Gastroesophageal sphincter (tissue), 4 donors: ENCODE measurements at regions not wholly inside any gene's neighbourhood (a gene's known extent, or its start where the extent isn't known, plus 50 kb on each side); places are given as distances from the start of the nearest gene placed in this dataset.
"Not testable (repeated sequence)": the region's sequence is repeated elsewhere in the genome, so short reads cannot be mapped to it uniquely, and the experiment has no call there.

Experiments used
- ATAC-seq: fragments of 150-250 bp; one replicate; pipeline ENCODE4 v1.9.1; 2016; ENCODE audit warnings: mild to moderate bottlenecking, moderate library complexity
- H3K27ac ChIP-seq, 4 donors: fragments of 200-600 bp; sonication (generic) in 3 of 4; 1 replicate in 3 of 4; 2 replicates in 1 of 4; pipeline ENCODE4 v1.5.1; 2016 to 2019
- H3K27me3 ChIP-seq: fragments of 200-600 bp; sonication (generic); one replicate; pipeline ENCODE4 v1.5.1; 2019
- H3K36me3 ChIP-seq, 2 donors: fragments of 200-600 bp; sonication (generic); one replicate each; pipeline ENCODE4 v1.5.1; 2019; ENCODE audit warnings: control low read depth in 1 of 2
- H3K4me1 ChIP-seq, 3 donors: fragments of 200-600 bp; sonication (generic); 1 replicate in 2 of 3; 2 replicates in 1 of 3; pipeline ENCODE4 v1.5.1; 2016 to 2019; ENCODE audit warnings: control low read depth in 2 of 3
- H3K4me3 ChIP-seq, 2 donors: fragments of 200-600 bp; sonication (generic); one replicate each; pipeline ENCODE4 v1.5.1; 2019; ENCODE audit warnings: mild to moderate bottlenecking in 1 of 2, moderate library complexity in 1 of 2
- H3K9me3 ChIP-seq, 3 donors: fragments of 200-600 bp; sonication (generic); one replicate each; pipeline ENCODE4 v1.5.1; 2017 to 2019; ENCODE audit warnings: control low read depth in 2 of 3
- EP300 ChIP-seq: sonication (generic); formaldehyde crosslinking; IDR thresholded peaks from one replicate; pipeline ENCODE4 v1.6.1; 2017; ENCODE audit warnings: antibody characterized with exemption, mild to moderate bottlenecking
- POLR2A ChIP-seq, 2 donors: fragments of 450-650 bp; IDR thresholded peaks; one replicate each; pipeline ENCODE4 v1.6.1; 2017; ENCODE audit warnings: antibody characterized with exemption in 2 of 2, mild to moderate bottlenecking in 2 of 2, moderate library complexity in 1 of 2
- POLR2AphosphoS5 ChIP-seq: sonication (generic); formaldehyde crosslinking; IDR thresholded peaks from one replicate; pipeline ENCODE4 v1.6.1; 2017; ENCODE audit warnings: antibody characterized with exemption
- WGBS, 2 donors: methylation state at CpG; one replicate each; pipeline ENCODE4 v1.1.5; 2018; ENCODE audit warnings: low coverage in 1 of 2; 5-methylcytosine and 5-hydroxymethylcytosine counted together
- TF ChIP-seq, protein P1 (sequence below), 4 experiments: fragments of 200-600 bp in 2 of 4; fragments of 450-650 bp in 2 of 4; sonication (generic) in 1 of 4; IDR thresholded peaks; one replicate each; pipeline ENCODE4 v1.5.1; 2017 to 2019; ENCODE audit warnings: antibody characterized with exemption in 4 of 4, mild to moderate bottlenecking in 2 of 4, moderate library complexity in 2 of 4

DNA sequence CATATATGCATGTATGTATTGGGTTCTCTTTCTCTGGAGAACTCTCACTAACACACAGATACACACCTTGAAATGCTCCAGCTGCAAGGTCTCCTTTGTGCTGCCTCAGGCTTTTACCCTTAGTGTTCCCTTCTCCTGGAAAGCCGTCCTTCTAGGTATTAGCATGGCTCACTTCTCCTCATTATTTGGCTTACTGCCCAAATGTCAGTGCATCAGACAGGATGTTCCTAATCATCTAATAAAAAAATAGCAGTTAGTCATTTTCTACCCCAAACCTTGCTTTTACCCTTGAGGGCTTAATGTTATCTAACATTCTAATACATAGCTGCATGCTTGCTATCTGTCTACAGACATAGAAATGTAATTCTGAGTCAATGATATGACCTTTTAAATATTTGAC, 109.0 kb upstream of the SLC16A7 start:
- H3K27me3 ChIP-seq, result no peaks in the 10 kb centered on the region

DNA sequence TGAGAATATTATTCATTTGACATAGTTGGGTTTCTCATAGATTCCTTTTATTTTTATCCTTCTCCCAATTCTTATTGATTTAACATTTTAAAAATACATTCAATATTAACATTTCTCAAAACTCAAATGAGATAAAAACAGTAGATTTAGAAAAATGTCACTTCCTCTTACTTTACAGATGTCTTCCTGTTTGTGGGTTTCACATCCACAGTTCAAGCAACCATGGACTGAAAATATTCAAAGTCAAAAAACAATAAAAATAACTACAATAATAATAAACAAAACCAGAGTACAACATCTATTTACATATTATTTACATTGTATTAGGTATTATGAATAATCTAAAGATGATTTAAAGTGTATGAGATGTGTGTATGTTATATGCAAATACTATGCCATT, 111.3 kb upstream of the SLC16A7 start:
- Histone ChIP-seq H3K27ac (no peak overlapping the region), H3K36me3 (no peaks in the 10 kb centered on the region), H3K9me3 (no peaks in the 10 kb centered on the region), H3K4me1 (no peaks in the 10 kb centered on the region), H3K4me3 (no peak overlapping the region), H3K27me3 (no peaks in the 10 kb centered on the region)
- no peak for ATAC-seq
- no peak for TF ChIP-seq EP300
- TF ChIP-seq, protein P1, sequence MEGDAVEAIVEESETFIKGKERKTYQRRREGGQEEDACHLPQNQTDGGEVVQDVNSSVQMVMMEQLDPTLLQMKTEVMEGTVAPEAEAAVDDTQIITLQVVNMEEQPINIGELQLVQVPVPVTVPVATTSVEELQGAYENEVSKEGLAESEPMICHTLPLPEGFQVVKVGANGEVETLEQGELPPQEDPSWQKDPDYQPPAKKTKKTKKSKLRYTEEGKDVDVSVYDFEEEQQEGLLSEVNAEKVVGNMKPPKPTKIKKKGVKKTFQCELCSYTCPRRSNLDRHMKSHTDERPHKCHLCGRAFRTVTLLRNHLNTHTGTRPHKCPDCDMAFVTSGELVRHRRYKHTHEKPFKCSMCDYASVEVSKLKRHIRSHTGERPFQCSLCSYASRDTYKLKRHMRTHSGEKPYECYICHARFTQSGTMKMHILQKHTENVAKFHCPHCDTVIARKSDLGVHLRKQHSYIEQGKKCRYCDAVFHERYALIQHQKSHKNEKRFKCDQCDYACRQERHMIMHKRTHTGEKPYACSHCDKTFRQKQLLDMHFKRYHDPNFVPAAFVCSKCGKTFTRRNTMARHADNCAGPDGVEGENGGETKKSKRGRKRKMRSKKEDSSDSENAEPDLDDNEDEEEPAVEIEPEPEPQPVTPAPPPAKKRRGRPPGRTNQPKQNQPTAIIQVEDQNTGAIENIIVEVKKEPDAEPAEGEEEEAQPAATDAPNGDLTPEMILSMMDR (IDR thresholded peaks at IDR 0.05), result no peak
- no peak for TF ChIP-seq POLR2AphosphoS5
- no peak for TF ChIP-seq POLR2A (IDR thresholded peaks at IDR 0.05)

More for the DNA sequence above, 109.0 kb upstream of the SLC16A7 start:
- TF ChIP-seq POLR2AphosphoS5, result no peak
- no peak for TF ChIP-seq POLR2A (IDR thresholded peaks at IDR 0.05)
- TF ChIP-seq, protein P1 (IDR thresholded peaks at IDR 0.05), result no peak
- no peak for TF ChIP-seq EP300
- no peaks in the 10 kb centered on the region for H3K9me3 ChIP-seq
- no peaks in the 10 kb centered on the region for H3K36me3 ChIP-seq
- no peak overlapping the region for H3K4me3 ChIP-seq
- no peak for ATAC-seq
- H3K27ac ChIP-seq, result no peak overlapping the region
- no peaks in the 10 kb centered on the region for H3K4me1 ChIP-seq
- WGBS, 2 donors, result 0% methylated on average over 1 of the region's 1 CpG

DNA sequence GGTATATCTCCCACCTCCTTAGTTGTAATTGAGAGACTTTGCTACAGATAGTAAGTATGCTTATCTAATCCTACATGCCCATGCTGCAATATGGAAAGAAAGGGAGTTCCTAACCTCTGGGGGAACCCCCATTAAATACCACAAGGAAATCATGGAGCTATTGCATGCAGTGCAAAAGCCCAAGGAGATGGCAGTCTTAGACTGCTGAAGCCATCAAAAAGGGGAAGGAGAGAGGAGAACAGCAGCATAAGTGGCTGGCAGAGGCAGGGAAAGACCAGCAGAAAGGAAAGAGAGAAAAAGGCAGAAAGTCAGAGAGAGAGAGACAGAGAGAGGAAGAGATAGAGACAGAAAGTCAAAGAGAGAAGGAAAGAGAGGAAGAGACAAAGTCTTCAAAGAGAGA, 121.6 kb upstream of the SLC16A7 start:
- not testable (repeated sequence) for H3K27me3 ChIP-seq, H3K4me3 ChIP-seq, H3K9me3 ChIP-seq, H3K4me1 ChIP-seq, H3K27ac ChIP-seq, H3K36me3 ChIP-seq, ATAC-seq

DNA sequence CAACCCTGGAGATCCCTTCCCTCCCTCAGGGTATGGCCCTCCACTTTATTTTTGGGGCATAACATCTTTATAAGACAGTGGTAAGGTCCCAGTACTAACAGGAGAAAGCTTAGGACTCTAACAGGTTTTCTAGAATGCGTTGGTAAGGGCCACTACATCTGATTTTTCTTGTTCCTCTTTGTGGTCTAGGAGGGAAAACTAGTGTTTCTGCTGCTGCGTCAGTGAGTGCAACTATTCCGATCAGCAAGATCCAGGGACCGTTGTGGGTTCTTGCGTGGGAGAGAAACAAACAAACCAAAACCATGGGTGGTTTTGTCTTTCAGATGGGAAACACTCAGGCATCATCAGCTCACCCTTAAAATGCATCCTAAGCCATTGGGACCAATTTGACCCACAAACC, 123.6 kb upstream of the SLC16A7 start:
- Histone ChIP-seq H3K9me3 (peaks cover 0 to 8% (median 0%) of the 10 kb centered on the region in 3 donors), H3K4me3 (no peak overlapping the region), H3K4me1 (no peaks in the 10 kb centered on the region), H3K36me3 (no peaks in the 10 kb centered on the region), H3K27me3 (no peaks in the 10 kb centered on the region), H3K27ac (no peak overlapping the region)
- no peak for ATAC-seq
- 57 to 75% methylated on average over 4 to 5 of the region's 5 CpGs for WGBS, 2 donors
- TF ChIP-seq POLR2AphosphoS5 (no peak), EP300 (no peak), POLR2A (IDR thresholded peaks at IDR 0.05) (no peak)
- TF ChIP-seq, protein P1 (IDR thresholded peaks at IDR 0.05), result no peak

DNA sequence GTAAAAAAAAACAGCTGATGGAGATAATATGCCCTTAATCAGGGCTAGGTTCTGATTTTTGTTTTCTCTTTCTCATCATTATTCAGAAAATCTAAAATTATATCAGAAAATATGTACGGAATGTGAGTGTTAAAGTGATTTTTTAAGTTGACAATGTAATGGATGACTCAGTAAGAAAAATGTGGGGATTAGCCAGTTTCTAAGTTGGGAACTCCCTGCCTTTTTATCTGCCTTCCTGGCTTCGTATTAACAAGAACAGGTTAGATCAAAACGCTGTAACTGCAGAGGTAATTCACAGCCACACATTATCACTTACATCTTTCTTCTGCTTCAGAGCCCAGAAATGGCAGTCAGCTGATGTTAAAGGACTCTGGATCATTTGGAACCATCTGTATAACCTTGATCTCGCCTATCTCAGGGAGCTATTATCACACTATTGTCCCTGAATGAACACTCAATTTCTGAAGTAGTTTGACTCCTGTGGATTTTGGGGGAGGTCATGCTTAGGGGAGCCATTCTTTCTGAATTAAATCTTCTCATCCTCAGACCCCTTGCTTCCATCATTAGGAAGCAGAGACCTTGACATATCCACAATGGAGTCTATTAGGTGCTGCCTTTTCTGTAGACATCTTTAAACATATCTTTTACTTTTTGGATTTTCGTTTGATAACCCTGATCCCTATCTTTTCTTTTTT, 135.7 kb upstream of the SLC16A7 start:
- no peak overlapping the region for H3K27ac ChIP-seq
- no peaks in the 10 kb centered on the region for H3K4me1 ChIP-seq
- no peaks in the 10 kb centered on the region for H3K27me3 ChIP-seq
- 28 to 43% methylated on average over 5 of the region's 5 CpGs for WGBS, 2 donors
- no peaks in the 10 kb centered on the region for H3K36me3 ChIP-seq
- TF ChIP-seq EP300 (no peak), POLR2AphosphoS5 (no peak), POLR2A (IDR thresholded peaks at IDR 0.05) (no peak)
- TF ChIP-seq, protein P1 (IDR thresholded peaks at IDR 0.05), result no peak
- ATAC-seq, result no peak
- no peaks in the 10 kb centered on the region for H3K9me3 ChIP-seq
- H3K4me3 ChIP-seq, result no peak overlapping the region
